Gastrocnemius medialis (tissue), 4 donors: ENCODE measurements at regions not wholly inside any gene's neighbourhood (a gene's known extent, or its start where the extent isn't known, plus 50 kb on each side); places are given as distances from the start of the nearest gene placed in this dataset.

Source experiments
- POLR2A ChIP-seq, 2 donors: fragments of 450-650 bp; IDR thresholded peaks; one replicate each; pipeline ENCODE4 v1.6.1; 2017; ENCODE audit warnings: antibody characterized with exemption in 2 of 2, mild to moderate bottlenecking in 2 of 2, moderate library complexity in 2 of 2
- TF ChIP-seq, protein P1 (sequence below), 5 experiments: fragments of 450-650 bp in 3 of 5; fragments of 200-600 bp in 2 of 5; sonication (generic) in 2 of 5; IDR thresholded peaks in 4 of 5; conservative IDR thresholded peaks in 1 of 5; 1 replicate in 4 of 5; 2 replicates in 1 of 5; pipeline ENCODE4 v1.5.1; 2016 to 2019; ENCODE audit warnings: antibody characterized with exemption in 5 of 5, mild to moderate bottlenecking in 3 of 5, moderate library complexity in 3 of 5

DNA sequence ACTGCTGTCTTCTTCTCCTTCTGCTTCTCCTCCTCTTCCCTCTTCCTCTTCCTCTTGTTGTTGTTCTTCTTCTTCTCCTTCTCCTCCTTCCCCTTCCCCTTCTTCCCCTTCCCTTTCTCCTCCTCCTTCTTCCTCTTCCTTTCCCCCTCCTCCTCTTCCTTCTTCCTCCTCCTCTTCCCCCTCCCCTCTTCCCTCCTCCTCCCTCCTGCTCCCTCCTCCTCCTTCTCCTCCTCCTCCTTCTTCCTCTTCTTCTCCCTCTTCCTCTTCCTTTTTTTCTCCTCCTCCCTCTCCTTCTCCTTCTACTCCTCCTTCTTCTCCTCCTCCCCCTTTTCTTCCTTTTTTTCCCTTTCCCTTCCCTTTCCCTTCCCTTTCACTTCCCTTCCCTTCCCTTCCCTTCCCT is 245.0 kb upstream of the IRX5 start:
- TF ChIP-seq, protein P1, sequence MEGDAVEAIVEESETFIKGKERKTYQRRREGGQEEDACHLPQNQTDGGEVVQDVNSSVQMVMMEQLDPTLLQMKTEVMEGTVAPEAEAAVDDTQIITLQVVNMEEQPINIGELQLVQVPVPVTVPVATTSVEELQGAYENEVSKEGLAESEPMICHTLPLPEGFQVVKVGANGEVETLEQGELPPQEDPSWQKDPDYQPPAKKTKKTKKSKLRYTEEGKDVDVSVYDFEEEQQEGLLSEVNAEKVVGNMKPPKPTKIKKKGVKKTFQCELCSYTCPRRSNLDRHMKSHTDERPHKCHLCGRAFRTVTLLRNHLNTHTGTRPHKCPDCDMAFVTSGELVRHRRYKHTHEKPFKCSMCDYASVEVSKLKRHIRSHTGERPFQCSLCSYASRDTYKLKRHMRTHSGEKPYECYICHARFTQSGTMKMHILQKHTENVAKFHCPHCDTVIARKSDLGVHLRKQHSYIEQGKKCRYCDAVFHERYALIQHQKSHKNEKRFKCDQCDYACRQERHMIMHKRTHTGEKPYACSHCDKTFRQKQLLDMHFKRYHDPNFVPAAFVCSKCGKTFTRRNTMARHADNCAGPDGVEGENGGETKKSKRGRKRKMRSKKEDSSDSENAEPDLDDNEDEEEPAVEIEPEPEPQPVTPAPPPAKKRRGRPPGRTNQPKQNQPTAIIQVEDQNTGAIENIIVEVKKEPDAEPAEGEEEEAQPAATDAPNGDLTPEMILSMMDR (IDR thresholded peaks at IDR 0.05 in 4 of 5, conservative IDR thresholded peaks at IDR 0.05 in 1 of 5), result no peak
- TF ChIP-seq POLR2A (IDR thresholded peaks at IDR 0.05), result no peak
